Parathyroid adenoma (tissue), 2 donors: ENCODE measurements at regions not wholly inside any gene's neighbourhood (a gene's known extent, or its start where the extent isn't known, plus 50 kb on each side); places are given as distances from the start of the nearest gene placed in this dataset.

Experiments used
- H2AFZ ChIP-seq: fragments of 300-600 bp; sonication (generic); one replicate; pipeline ENCODE4 v1.7.0; 2017; ENCODE audit warnings: antibody characterized with exemption, mild to moderate bottlenecking
- H3K27ac ChIP-seq: fragments of 300-600 bp; sonication (generic); one replicate; pipeline ENCODE4 v1.7.0; 2017
- H3K27me3 ChIP-seq: fragments of 300-600 bp; sonication (generic); one replicate; pipeline ENCODE4 v1.7.0; 2017; ENCODE audit warnings: low read length; ENCODE audit not compliant: control insufficient read depth, insufficient read depth
- H3K36me3 ChIP-seq: fragments of 300-600 bp; sonication (generic); one replicate; pipeline ENCODE4 v1.7.0; 2017; ENCODE audit warnings: low read length; ENCODE audit not compliant: control insufficient read depth, insufficient read depth
- H3K4me1 ChIP-seq: fragments of 300-600 bp; sonication (generic); one replicate; pipeline ENCODE4 v1.7.0; 2017; ENCODE audit warnings: control low read depth
- H3K4me2 ChIP-seq: fragments of 300-600 bp; sonication (generic); one replicate; pipeline ENCODE4 v1.7.0; 2017; ENCODE audit warnings: low read length
- H3K4me3 ChIP-seq: fragments of 300-600 bp; sonication (generic); one replicate; pipeline ENCODE4 v1.7.0; 2017; ENCODE audit warnings: low read depth, low read length
- H3K79me2 ChIP-seq: fragments of 300-600 bp; sonication (generic); one replicate; pipeline ENCODE4 v1.7.0; 2017; ENCODE audit warnings: control low read depth
- H3K9ac ChIP-seq: fragments of 300-600 bp; sonication (generic); one replicate; pipeline ENCODE4 v1.7.0; 2017; ENCODE audit warnings: mild to moderate bottlenecking
- H3K9me3 ChIP-seq: fragments of 300-600 bp; sonication (generic); one replicate; pipeline ENCODE4 v1.7.0; 2017; ENCODE audit warnings: low read length; ENCODE audit not compliant: control insufficient read depth
- TF ChIP-seq, protein P1 (sequence below): fragments of 300-600 bp; sonication (generic); IDR thresholded peaks from one replicate; pipeline ENCODE4 v1.7.0; 2017; ENCODE audit warnings: antibody characterized with exemption, mild to moderate bottlenecking
- donor health status: primary hyperparathyroidism.

DNA sequence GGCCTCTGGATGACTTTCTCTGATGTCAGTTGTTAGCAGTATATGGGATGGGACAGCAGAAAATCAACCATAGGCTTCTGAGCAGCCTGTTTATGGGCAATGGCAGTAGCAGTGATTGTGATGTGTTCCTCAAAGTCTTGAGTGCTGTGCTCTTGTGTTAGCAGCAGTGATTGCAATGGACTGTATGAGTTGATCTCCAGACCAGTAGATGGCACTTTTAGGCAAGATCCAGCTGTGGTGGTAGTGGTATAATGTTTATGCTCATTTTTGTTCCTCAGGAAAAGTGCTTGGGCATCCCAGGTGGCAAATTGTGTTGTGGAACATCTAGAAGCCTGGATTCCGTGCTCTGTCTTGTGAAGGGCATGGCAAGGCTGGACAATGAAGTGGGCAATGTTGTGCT lies 181.6 kb upstream of the SYNCRIP start:
- H3K9me3 ChIP-seq: peaks cover 2% of the 10 kb centered on the region

DNA sequence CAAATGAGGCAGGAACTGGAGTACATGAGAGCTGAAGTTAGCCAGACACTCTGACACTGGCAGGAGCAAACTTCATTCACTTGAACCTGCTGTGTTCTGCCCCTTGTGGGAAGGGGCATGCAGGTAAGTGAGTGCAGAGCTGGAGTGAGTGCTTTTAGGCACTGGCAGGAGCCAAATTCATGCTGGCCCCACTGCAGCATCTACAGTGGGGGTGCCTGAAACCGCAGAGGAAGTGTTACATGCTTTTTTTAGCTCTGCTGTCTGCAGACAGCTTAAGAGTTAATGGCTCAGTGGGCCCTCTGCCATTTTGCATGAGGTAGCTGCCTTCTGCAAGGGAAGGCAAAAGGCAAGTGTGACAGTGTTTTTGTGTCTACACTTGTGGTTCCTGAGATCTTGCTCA lies 167.9 kb upstream of the SYNCRIP start:
- Histone ChIP-seq H3K9me3 (no peaks in the 10 kb centered on the region), H3K4me2 (no peak overlapping the region), H3K4me3 (no peak overlapping the region), H3K27me3 (no peaks in the 10 kb centered on the region), H3K36me3 (no peaks in the 10 kb centered on the region), H3K9ac (no peak overlapping the region), H3K79me2 (no peaks in the 10 kb centered on the region), H3K27ac (no peak overlapping the region), H2AFZ (no peak overlapping the region), H3K4me1 (no peaks in the 10 kb centered on the region)
- TF ChIP-seq, protein P1, sequence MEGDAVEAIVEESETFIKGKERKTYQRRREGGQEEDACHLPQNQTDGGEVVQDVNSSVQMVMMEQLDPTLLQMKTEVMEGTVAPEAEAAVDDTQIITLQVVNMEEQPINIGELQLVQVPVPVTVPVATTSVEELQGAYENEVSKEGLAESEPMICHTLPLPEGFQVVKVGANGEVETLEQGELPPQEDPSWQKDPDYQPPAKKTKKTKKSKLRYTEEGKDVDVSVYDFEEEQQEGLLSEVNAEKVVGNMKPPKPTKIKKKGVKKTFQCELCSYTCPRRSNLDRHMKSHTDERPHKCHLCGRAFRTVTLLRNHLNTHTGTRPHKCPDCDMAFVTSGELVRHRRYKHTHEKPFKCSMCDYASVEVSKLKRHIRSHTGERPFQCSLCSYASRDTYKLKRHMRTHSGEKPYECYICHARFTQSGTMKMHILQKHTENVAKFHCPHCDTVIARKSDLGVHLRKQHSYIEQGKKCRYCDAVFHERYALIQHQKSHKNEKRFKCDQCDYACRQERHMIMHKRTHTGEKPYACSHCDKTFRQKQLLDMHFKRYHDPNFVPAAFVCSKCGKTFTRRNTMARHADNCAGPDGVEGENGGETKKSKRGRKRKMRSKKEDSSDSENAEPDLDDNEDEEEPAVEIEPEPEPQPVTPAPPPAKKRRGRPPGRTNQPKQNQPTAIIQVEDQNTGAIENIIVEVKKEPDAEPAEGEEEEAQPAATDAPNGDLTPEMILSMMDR: no peak

More for the DNA sequence above, 181.6 kb upstream of the SYNCRIP start:
- Histone ChIP-seq H3K4me2 (no peak overlapping the region), H3K4me1 (no peaks in the 10 kb centered on the region), H3K9ac (no peak overlapping the region), H3K27me3 (no peaks in the 10 kb centered on the region), H3K36me3 (no peaks in the 10 kb centered on the region), H2AFZ (no peak overlapping the region), H3K79me2 (no peaks in the 10 kb centered on the region), H3K27ac (no peak overlapping the region), H3K4me3 (no peak overlapping the region)
- TF ChIP-seq, protein P1: no peak

DNA sequence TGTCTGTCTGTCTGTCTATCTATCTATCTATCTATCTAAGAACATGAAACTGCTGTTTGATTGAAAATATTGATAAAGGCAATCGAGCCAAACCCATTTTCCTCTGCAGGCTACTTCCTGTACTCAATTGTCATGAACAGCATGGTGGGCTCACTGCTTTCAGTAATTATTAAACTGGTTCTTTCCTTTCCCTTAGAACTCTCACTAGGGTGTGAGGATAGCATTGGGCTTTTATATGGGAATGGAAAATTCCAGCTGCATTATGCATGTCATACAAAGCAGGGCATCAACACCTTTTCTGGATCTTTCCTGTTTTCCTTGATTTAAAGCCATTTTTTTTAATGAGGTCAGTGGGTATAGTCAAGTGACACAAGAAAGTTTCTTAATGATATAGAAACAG lies 161.0 kb upstream of the SYNCRIP start:
- TF ChIP-seq, protein P1: no peak

DNA sequence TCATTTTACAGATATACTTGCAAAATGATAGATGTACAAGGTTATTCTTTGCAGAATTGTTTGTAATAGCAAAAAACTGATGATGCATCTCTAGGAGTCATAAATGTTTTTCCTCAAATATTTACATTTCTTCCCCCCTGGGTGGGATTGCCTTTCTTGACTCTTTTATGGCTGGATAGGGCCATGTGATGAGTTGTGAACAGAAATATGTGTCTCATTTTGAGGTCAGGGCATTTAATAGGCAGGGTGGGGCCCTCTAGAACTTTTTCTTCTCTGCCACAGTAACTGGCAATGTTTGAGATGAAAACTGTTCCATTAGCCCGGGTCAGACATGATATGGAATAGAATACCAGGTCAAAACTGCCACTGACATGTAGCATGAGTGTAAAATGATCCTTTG lies 159.5 kb upstream of the SYNCRIP start:
- Histone ChIP-seq H3K79me2 (no peaks in the 10 kb centered on the region), H3K27ac (no peak overlapping the region), H3K9ac (no peak overlapping the region), H3K27me3 (no peaks in the 10 kb centered on the region), H3K9me3 (no peaks in the 10 kb centered on the region), H3K4me2 (no peak overlapping the region), H3K36me3 (no peaks in the 10 kb centered on the region), H3K4me3 (no peak overlapping the region), H3K4me1 (no peaks in the 10 kb centered on the region), H2AFZ (no peak overlapping the region)
- TF ChIP-seq, protein P1: no peak

More for the DNA sequence above, 161.0 kb upstream of the SYNCRIP start:
- Histone ChIP-seq H2AFZ (no peak overlapping the region), H3K9ac (no peak overlapping the region), H3K79me2 (no peaks in the 10 kb centered on the region), H3K36me3 (no peaks in the 10 kb centered on the region), H3K4me3 (no peak overlapping the region), H3K4me2 (no peak overlapping the region), H3K9me3 (no peaks in the 10 kb centered on the region), H3K27ac (no peak overlapping the region), H3K4me1 (no peaks in the 10 kb centered on the region), H3K27me3 (no peaks in the 10 kb centered on the region)

DNA sequence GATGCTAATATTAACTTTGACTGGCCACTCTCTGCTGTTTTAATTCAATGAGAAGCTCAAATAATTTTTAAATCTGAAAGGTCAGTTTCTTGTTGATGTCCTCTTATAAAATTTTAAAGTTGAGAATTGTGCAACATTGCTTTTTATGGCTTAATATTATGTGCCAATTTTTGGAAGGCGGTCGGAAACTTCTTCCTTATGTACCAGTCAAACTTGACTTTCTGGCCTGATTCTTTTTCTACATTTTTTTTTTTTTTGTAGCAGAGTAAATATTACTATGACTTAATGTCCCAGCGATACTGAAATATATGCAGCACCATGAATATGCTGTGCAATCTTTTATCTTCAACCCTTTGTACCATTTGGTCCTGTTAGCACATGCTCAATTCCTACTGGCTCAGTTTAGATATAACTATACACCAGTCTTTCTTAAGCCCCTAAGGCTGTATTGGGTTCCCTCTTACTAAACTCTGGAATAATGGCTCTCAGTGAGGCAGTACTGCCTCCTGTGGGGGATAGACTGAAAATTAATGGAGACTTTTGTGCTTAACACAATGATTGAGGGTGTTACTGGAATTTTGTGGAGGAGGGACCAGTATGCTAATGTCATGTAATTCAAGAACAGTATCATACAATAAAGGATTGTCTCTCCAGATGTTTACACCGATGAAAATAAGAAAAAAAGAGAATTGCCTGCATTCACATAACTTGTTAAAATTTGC lies 156.4 kb upstream of the SYNCRIP start:
- TF ChIP-seq, protein P1: no peak
- no peaks in the 10 kb centered on the region for H3K36me3 ChIP-seq
- H3K4me3 ChIP-seq: no peak overlapping the region
- H3K79me2 ChIP-seq: no peaks in the 10 kb centered on the region
- H3K9me3 ChIP-seq: no peaks in the 10 kb centered on the region
- H3K9ac ChIP-seq: no peak overlapping the region
- no peak overlapping the region for H3K4me2 ChIP-seq
- no peak overlapping the region for H3K27ac ChIP-seq
- no peaks in the 10 kb centered on the region for H3K4me1 ChIP-seq
- H2AFZ ChIP-seq: no peak overlapping the region
- no peaks in the 10 kb centered on the region for H3K27me3 ChIP-seq
